Panc1 (cell line): ENCODE measurements at regions not wholly inside any gene's neighbourhood (a gene's known extent, or its start where the extent isn't known, plus 50 kb on each side); places are given as distances from the start of the nearest gene placed in this dataset.

Source experiments
- ATAC-seq: fragments of 200-7000 bp; cut with Tn5 transposase; 2 replicates; pipeline ENCODE4 v1.9.1; 2020; ENCODE audit warnings: mild to moderate bottlenecking, moderate library complexity
- BruUV-seq: library from RNA; stranded (reverse); fragments of 400-500 nt; replicated peaks from 2 replicates; lab custom pipeline; 2021; lab: Mats Ljungman, UMichigan
- CTCF ChIA-PET: fragments of 300-600 bp; sonication (Branson Sonifier 250); formaldehyde crosslinking; loops from one replicate; lab custom pipeline; 2022; ENCODE audit warnings: antibody characterized with exemption; lab: Charles Lee
- POLR2A ChIA-PET: fragments of 300-600 bp; sonication (Branson Sonifier 250); formaldehyde crosslinking; loops from one replicate; lab custom pipeline; 2022; ENCODE audit warnings: antibody characterized with exemption; lab: Charles Lee
- DNase-seq: peaks from one replicate; pipeline ENCODE4 v3.0.0-alpha.2; 2010; ENCODE audit warnings: low read depth, low spot score
- H3K27ac ChIP-seq: 2 replicates; pipeline ENCODE4 v1.5.1; 2011; ENCODE audit warnings: mild to moderate bottlenecking, low read length, inconsistent platforms
- H3K27me3 ChIP-seq: fragments of 200-500 bp; sonication (Bioruptor generic); 2 replicates; pipeline ENCODE4 v1.6.0; 2014; ENCODE audit warnings: low read length, inconsistent platforms; ENCODE audit not compliant: control insufficient read depth, insufficient read depth
- H3K36me3 ChIP-seq: fragments of 200-500 bp; sonication (Bioruptor generic); 2 replicates; pipeline ENCODE4 v1.5.1; 2014; ENCODE audit warnings: inconsistent platforms, mild to moderate bottlenecking, low read length, moderate library complexity; ENCODE audit not compliant: control insufficient read depth, insufficient read depth
- H3K4me1 ChIP-seq: 2 replicates; pipeline ENCODE4 v1.5.1; 2011; ENCODE audit warnings: inconsistent platforms, mild to moderate bottlenecking, low read length, moderate library complexity; ENCODE audit not compliant: control insufficient read depth, insufficient read depth
- H3K4me3 ChIP-seq, 2 experiments: 2 replicates each; pipeline ENCODE4 v1.5.1; 2011 to 2012; ENCODE audit warnings: low read depth in 2 of 2, low read length in 2 of 2, mild to moderate bottlenecking in 2 of 2, inconsistent platforms in 1 of 2, moderate library complexity in 1 of 2
- H3K9me3 ChIP-seq: fragments of 200-500 bp; sonication (Bioruptor generic); 2 replicates; pipeline ENCODE4 v1.5.1; 2014; ENCODE audit warnings: low read depth, mild to moderate bottlenecking, inconsistent platforms, low read length, moderate library complexity; ENCODE audit not compliant: control insufficient read depth, insufficient read depth
- POLR2AphosphoS5 ChIP-seq: IDR thresholded peaks from 2 replicates; pipeline ENCODE4 v1.6.1; 2012; ENCODE audit warnings: mild to moderate bottlenecking, low read depth, low read length, moderate library complexity
- REST ChIP-seq, 2 experiments: IDR thresholded peaks; 2 replicates each; pipeline ENCODE4 v1.6.1; 2011 to 2012; ENCODE audit warnings: low read depth in 2 of 2, control low read depth in 1 of 2, low read length in 1 of 2, mild to moderate bottlenecking in 1 of 2, moderate library complexity in 1 of 2; ENCODE audit not compliant: insufficient read depth in 1 of 2
- SIN3A ChIP-seq: IDR thresholded peaks from 2 replicates; pipeline ENCODE4 v1.6.1; 2012; ENCODE audit warnings: low read depth, mild to moderate bottlenecking, low read length, moderate library complexity, borderline replicate concordance; ENCODE audit not compliant: insufficient read depth
- TCF7L2 ChIP-seq: IDR thresholded peaks from 2 replicates; pipeline ENCODE4 v1.6.1; 2011; ENCODE audit warnings: mild to moderate bottlenecking, low read depth, low read length, inconsistent platforms
- in situ Hi-C: cut with HindIII; loops from 2 replicates; pipeline ENCODE4 v1.10.0; 2016; ENCODE audit warnings: low sequenced_read_pairs, low pct_unique_long_range_greater_than_20kb
- intact Hi-C: fragments of 100-400 bp; cut with micrococcal nuclease; formaldehyde crosslinking; loops from one replicate; pipeline ENCODE4 v1.10.0; 2022; ENCODE audit not compliant: unreplicated experiment
- TF ChIP-seq, protein P1 (sequence below): fragments of 450-650 bp; IDR thresholded peaks from 2 replicates; pipeline ENCODE4 v1.5.1; 2017; ENCODE audit warnings: mild to moderate bottlenecking

DNA sequence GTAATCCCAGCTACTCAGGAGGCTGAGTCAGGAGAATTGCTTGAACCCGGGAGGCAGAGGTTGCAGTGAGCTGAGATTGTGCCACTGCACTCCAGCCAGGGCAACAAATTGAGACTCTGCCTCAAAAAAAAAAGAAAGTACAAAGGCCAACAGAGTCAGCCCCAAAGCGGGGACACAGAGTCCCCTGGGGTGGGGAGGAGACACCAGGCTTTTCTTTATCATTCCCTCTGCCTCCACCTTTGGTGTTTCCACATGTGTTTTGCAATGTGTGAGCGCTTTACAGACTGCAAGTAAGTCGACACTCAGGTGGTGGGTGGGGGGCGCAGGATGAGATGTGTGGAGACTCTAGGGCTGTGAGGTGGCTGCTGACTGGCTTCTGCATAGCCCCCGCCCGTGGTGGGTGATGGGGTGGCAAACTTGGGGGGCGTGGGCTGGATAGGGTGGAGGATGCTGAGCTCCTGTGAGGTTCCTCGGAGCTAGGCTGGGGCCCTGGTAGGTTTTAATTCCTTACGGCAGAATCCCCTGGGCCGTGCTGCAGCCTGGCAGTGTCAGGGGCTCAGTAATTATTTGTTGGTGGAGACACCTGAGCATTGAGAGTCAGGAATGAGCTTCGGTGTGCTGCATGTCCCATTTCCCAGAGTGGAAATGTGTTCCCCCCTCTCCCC is 177.2 kb downstream of the CTTN start:
- BruUV-seq: no TSS peak

DNA sequence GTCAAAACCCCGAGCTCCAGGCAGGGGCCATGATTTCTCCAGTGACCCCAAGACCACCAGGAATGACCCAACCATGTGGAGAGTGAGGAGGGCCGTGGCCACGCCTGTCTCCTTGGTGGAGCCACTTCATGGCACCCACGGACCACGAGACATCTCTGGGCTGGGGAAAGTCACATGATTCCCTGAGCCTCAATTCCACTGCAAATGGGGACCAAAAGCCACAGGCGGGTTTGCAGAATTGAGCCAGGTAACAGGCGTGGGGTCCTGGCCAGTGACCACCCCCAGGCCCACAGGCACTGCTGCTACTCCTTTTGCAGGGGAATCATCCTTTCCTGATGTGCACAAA is 178.9 kb downstream of the CTTN start:
- no TSS peak for BruUV-seq
- ChIA-PET CTCF (no interaction called here), POLR2A (no interaction called here)
- H3K9me3 ChIP-seq: no peaks in the 10 kb centered on the region
- H3K27ac ChIP-seq: no peak overlapping the region
- H3K27me3 ChIP-seq: no peaks in the 10 kb centered on the region
- no peak for DNase-seq
- in situ Hi-C loops: no loop called here
- no peak for ATAC-seq
- H3K36me3 ChIP-seq: no peaks in the 10 kb centered on the region
- intact Hi-C loops: no loop called here
- no peak overlapping the region for H3K4me3 ChIP-seq
- H3K4me1 ChIP-seq: no peaks in the 10 kb centered on the region
- no peak for TF ChIP-seq TCF7L2
- TF ChIP-seq SIN3A: no peak
- TF ChIP-seq REST (IDR thresholded peaks at IDR 0.05; ENCODE audit: insufficient read depth in 1 of 2, low read depth in 2 of 2, low read length in 1 of 2): no peak
- no peak for TF ChIP-seq POLR2AphosphoS5
- TF ChIP-seq, protein P1, sequence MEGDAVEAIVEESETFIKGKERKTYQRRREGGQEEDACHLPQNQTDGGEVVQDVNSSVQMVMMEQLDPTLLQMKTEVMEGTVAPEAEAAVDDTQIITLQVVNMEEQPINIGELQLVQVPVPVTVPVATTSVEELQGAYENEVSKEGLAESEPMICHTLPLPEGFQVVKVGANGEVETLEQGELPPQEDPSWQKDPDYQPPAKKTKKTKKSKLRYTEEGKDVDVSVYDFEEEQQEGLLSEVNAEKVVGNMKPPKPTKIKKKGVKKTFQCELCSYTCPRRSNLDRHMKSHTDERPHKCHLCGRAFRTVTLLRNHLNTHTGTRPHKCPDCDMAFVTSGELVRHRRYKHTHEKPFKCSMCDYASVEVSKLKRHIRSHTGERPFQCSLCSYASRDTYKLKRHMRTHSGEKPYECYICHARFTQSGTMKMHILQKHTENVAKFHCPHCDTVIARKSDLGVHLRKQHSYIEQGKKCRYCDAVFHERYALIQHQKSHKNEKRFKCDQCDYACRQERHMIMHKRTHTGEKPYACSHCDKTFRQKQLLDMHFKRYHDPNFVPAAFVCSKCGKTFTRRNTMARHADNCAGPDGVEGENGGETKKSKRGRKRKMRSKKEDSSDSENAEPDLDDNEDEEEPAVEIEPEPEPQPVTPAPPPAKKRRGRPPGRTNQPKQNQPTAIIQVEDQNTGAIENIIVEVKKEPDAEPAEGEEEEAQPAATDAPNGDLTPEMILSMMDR: no peak

More for the DNA sequence above, 177.2 kb downstream of the CTTN start:
- Histone ChIP-seq H3K27ac (no peak overlapping the region), H3K9me3 (no peaks in the 10 kb centered on the region), H3K27me3 (no peaks in the 10 kb centered on the region), H3K4me3 (no peak overlapping the region), H3K4me1 (no peaks in the 10 kb centered on the region), H3K36me3 (no peaks in the 10 kb centered on the region)
- DNase-seq: no peak
- CTCF ChIA-PET: interaction anchor here (1.0 kb wide), 1 partner anchor 18 kb away, joined by 4 read pairs; no protein-coding TSS in a partner anchor
- TF ChIP-seq REST (IDR thresholded peaks at IDR 0.05; ENCODE audit: insufficient read depth in 1 of 2, low read depth in 2 of 2, low read length in 1 of 2) (no peak), SIN3A (no peak), POLR2AphosphoS5 (no peak), TCF7L2 (no peak)
- TF ChIP-seq, protein P1: no peak
- POLR2A ChIA-PET: no interaction called here
- intact Hi-C loops: no loop called here
- in situ Hi-C loops: no loop called here
- ATAC-seq: no peak
